Transverse colon (tissue), 4 donors: ENCODE measurements at regions not wholly inside any gene's neighbourhood (a gene's known extent, or its start where the extent isn't known, plus 50 kb on each side); places are given as distances from the start of the nearest gene placed in this dataset.
A peak's percentile ranks its signal among the peaks of the same experiment; 100 is the strongest.

Source experiments
- DNase-seq: peaks from one replicate; pipeline ENCODE4 v3.0.0-alpha.2; 2019
- H3K27ac ChIP-seq, 4 donors: fragments of 200-600 bp; sonication (generic); 2 replicates each; pipeline ENCODE4 v1.5.1; 2016 to 2018; ENCODE audit warnings: inconsistent platforms in 4 of 4
- H3K27me3 ChIP-seq: fragments of 200-600 bp; sonication (generic); 2 replicates; pipeline ENCODE4 v1.5.1; 2017; ENCODE audit warnings: inconsistent platforms
- H3K36me3 ChIP-seq, 4 donors: fragments of 200-600 bp; sonication (generic); 2 replicates each; pipeline ENCODE4 v1.5.1; 2017 to 2019; ENCODE audit warnings: inconsistent platforms in 4 of 4
- H3K4me1 ChIP-seq, 4 donors: fragments of 200-600 bp; sonication (generic); 2 replicates each; pipeline ENCODE4 v1.5.1; 2017 to 2020; ENCODE audit warnings: inconsistent platforms in 4 of 4
- H3K4me3 ChIP-seq, 4 donors: fragments of 200-600 bp; sonication (generic); 1 replicate in 1 of 4; 2 replicates in 3 of 4; pipeline versions ENCODE4 v1.5.1 to v1.6.1; 2017 to 2019; ENCODE audit warnings: inconsistent platforms in 4 of 4
- H3K9me3 ChIP-seq, 2 donors: fragments of 200-600 bp; sonication (generic); 2 replicates each; pipeline ENCODE4 v1.5.1; 2017 to 2019; ENCODE audit warnings: inconsistent platforms in 2 of 2
- CTCF ChIP-seq, 5 experiments: fragments of 200-600 bp in 3 of 5; fragments of 450-650 bp in 2 of 5; sonication (generic) in 3 of 5; IDR thresholded peaks; 1 replicate in 2 of 5; 2 replicates in 3 of 5; pipeline ENCODE4 v1.5.1; 2016 to 2017; ENCODE audit warnings: antibody characterized with exemption in 5 of 5, inconsistent platforms in 3 of 5, mild to moderate bottlenecking in 2 of 5, moderate library complexity in 1 of 5
- EP300 ChIP-seq: sonication (generic); formaldehyde crosslinking; IDR thresholded peaks from one replicate; pipeline ENCODE4 v1.6.1; 2017; ENCODE audit warnings: antibody characterized with exemption, low read depth
- POLR2A ChIP-seq: fragments of 450-650 bp; IDR thresholded peaks from one replicate; pipeline ENCODE4 v1.6.1; 2016; ENCODE audit warnings: antibody characterized with exemption, mild to moderate bottlenecking, moderate library complexity
- POLR2AphosphoS5 ChIP-seq, 3 donors: sonication (generic); formaldehyde crosslinking; IDR thresholded peaks; one replicate each; pipeline ENCODE4 v1.6.1; 2016; ENCODE audit warnings: antibody characterized with exemption in 3 of 3
- WGBS, 2 donors: methylation state at CpG; one replicate each; pipeline ENCODE4 v1.1.5; 2018; ENCODE audit warnings: low coverage in 1 of 2; 5-methylcytosine and 5-hydroxymethylcytosine counted together
- in situ Hi-C, 4 donors: fragments of 200-750 bp; cut with MboI; loops; one replicate each; pipeline versions ENCODE4 v1.15.0 to v1.15.1; 2017; ENCODE audit warnings: low sequenced_read_pairs in 3 of 4, low pct_ligation_motif_present in 1 of 4, low pct_unique_long_range_greater_than_20kb in 1 of 4
- intact Hi-C: fragments of 100-400 bp; cut with DNase I; formaldehyde crosslinking; loops from one replicate; pipeline ENCODE4 v1.15.1; 2023; ENCODE audit warnings: low total_unique reads

GRCh38 chr10:126839094-126839761 lies 66.0 kb upstream of the DOCK1 start:
- H3K27me3 ChIP-seq, result no peaks in the 10 kb centered on the region
- WGBS, 2 donors, result 35% methylated on average over 11 of the region's 11 CpGs; no CpG with 5 or more reads in 1 of the 2 donors
- TF ChIP-seq CTCF (IDR thresholded peaks at IDR 0.05) (no peak), POLR2A (no peak), EP300 (no peak), POLR2AphosphoS5 (IDR thresholded peaks at IDR 0.05) (no peak)
- intact Hi-C loops, result no loop called here
- peaks cover 0 to 45% (median 16%) of the 10 kb centered on the region in 4 donors for H3K4me1 ChIP-seq
- in situ Hi-C loops, result no loop called here
- H3K27ac ChIP-seq, result peak overlapping the region; percentile 66 to 78 (median 75)
- H3K36me3 ChIP-seq, result no peaks in the 10 kb centered on the region
- H3K4me3 ChIP-seq, result no peak overlapping the region
- no peaks in the 10 kb centered on the region for H3K9me3 ChIP-seq
- peak; percentile 73 for DNase-seq

GRCh38 chr10:126840576-126841135 lies 64.6 kb upstream of the DOCK1 start:
- H3K9me3 ChIP-seq, result no peaks in the 10 kb centered on the region
- in situ Hi-C loops, result no loop called here
- DNase-seq, result peak; percentile 42
- TF ChIP-seq POLR2AphosphoS5 (IDR thresholded peaks at IDR 0.05) (peak in 1 of 3 donors; percentile 13), EP300 (no peak)
- H3K27ac ChIP-seq, result peak overlapping the region; percentile 66 to 78 (median 75)
- H3K4me3 ChIP-seq, result no peak overlapping the region
- peaks cover 0 to 46% (median 16%) of the 10 kb centered on the region in 4 donors for H3K4me1 ChIP-seq
- intact Hi-C loops, result no loop called here
- no peaks in the 10 kb centered on the region for H3K36me3 ChIP-seq
- 59% methylated on average over 10 of the region's 10 CpGs; no CpG with 5 or more reads in 1 of the 2 donors for WGBS, 2 donors
- no peaks in the 10 kb centered on the region for H3K27me3 ChIP-seq

GRCh38 chr10:126841341-126841895 lies 63.8 kb upstream of the DOCK1 start:
- intact Hi-C loops (no loop called here), in situ Hi-C loops (no loop called here)
- H3K27me3 ChIP-seq, result no peaks in the 10 kb centered on the region
- 40 to 44% methylated on average over 1 to 5 of the region's 5 CpGs for WGBS, 2 donors
- peak; percentile 49 for DNase-seq
- TF ChIP-seq CTCF (IDR thresholded peaks at IDR 0.05) (no peak), POLR2AphosphoS5 (IDR thresholded peaks at IDR 0.05) (peak in 1 of 3 donors; percentile 24)
- peak overlapping the region; percentile 66 to 78 (median 75) for H3K27ac ChIP-seq
- no peak overlapping the region for H3K4me3 ChIP-seq
- peaks cover 0 to 46% (median 16%) of the 10 kb centered on the region in 4 donors for H3K4me1 ChIP-seq
- no peaks in the 10 kb centered on the region for H3K9me3 ChIP-seq
- H3K36me3 ChIP-seq, result no peaks in the 10 kb centered on the region

GRCh38 chr10:126842356-126842755 lies 62.9 kb upstream of the DOCK1 start:
- intact Hi-C loops, result no loop called here
- Histone ChIP-seq H3K4me3 (no peak overlapping the region), H3K4me1 (peaks cover 0 to 46% (median 16%) of the 10 kb centered on the region in 4 donors), H3K27me3 (no peaks in the 10 kb centered on the region), H3K36me3 (no peaks in the 10 kb centered on the region), H3K27ac (peak overlapping the region; percentile 9 to 78 (median 75)), H3K9me3 (no peaks in the 10 kb centered on the region)
- DNase-seq, result no peak
- WGBS, 2 donors, result 91% methylated on average over 4 of the region's 4 CpGs; no CpG with 5 or more reads in 1 of the 2 donors
- in situ Hi-C loops, result no loop called here
- no peak for TF ChIP-seq POLR2AphosphoS5 (IDR thresholded peaks at IDR 0.05)
- no peak for TF ChIP-seq CTCF (IDR thresholded peaks at IDR 0.05)
- no peak for TF ChIP-seq POLR2A
- TF ChIP-seq EP300, result no peak
